Muscle layer of colon (tissue), 2 donors: ENCODE measurements at regions not wholly inside any gene's neighbourhood (a gene's known extent, or its start where the extent isn't known, plus 50 kb on each side); places are given as distances from the start of the nearest gene placed in this dataset.

ENCODE experiments used
- H3K27ac ChIP-seq: one replicate; pipeline ENCODE4 v1.7.0; 2013; ENCODE audit warnings: low read depth, mild to moderate bottlenecking, low read length, moderate library complexity
- H3K27me3 ChIP-seq, 2 donors: one replicate each; pipeline ENCODE4 v1.7.0; 2013; ENCODE audit warnings: low read length in 2 of 2, mild to moderate bottlenecking in 2 of 2; ENCODE audit not compliant: insufficient read depth in 2 of 2, control insufficient read depth in 1 of 2
- H3K36me3 ChIP-seq: one replicate; pipeline ENCODE4 v1.7.0; 2013; ENCODE audit warnings: mild to moderate bottlenecking, low read length; ENCODE audit not compliant: insufficient read depth
- H3K4me1 ChIP-seq: one replicate; pipeline ENCODE4 v1.7.0; 2013; ENCODE audit warnings: mild to moderate bottlenecking, low read length; ENCODE audit not compliant: insufficient read depth
- H3K4me3 ChIP-seq, 2 donors: one replicate each; pipeline ENCODE4 v1.7.0; 2013; ENCODE audit warnings: low read length in 2 of 2, low read depth in 1 of 2, mild to moderate bottlenecking in 1 of 2, moderate library complexity in 1 of 2
- H3K9ac ChIP-seq: one replicate; pipeline ENCODE4 v1.7.0; 2013; ENCODE audit warnings: low read length
- H3K9me3 ChIP-seq: one replicate; pipeline ENCODE4 v1.7.0; 2013; ENCODE audit warnings: mild to moderate bottlenecking, low read length
- donor health status: abdominal sarcoma.
- donor health status: Adenocarcinoma of cecum.

- H3K27me3 ChIP-seq = peaks cover 0 to 4% of the 10 kb centered on the region in 2 donors
Measured at GRCh38 chr20:24297993-24298392, 171.4 kb upstream of the SYNDIG1 start.

GRCh38 chr20:24296477-24297261 is 172.8 kb upstream of the SYNDIG1 start:
- H3K36me3 ChIP-seq = no peaks in the 10 kb centered on the region
- H3K4me1 ChIP-seq = no peaks in the 10 kb centered on the region

More at GRCh38 chr20:24297993-24298392, 171.4 kb upstream of the SYNDIG1 start:
- Histone ChIP-seq H3K4me1 (no peaks in the 10 kb centered on the region), H3K9ac (no peak overlapping the region), H3K9me3 (no peaks in the 10 kb centered on the region), H3K27ac (no peak overlapping the region), H3K4me3 (no peak overlapping the region), H3K36me3 (no peaks in the 10 kb centered on the region)

DNA sequence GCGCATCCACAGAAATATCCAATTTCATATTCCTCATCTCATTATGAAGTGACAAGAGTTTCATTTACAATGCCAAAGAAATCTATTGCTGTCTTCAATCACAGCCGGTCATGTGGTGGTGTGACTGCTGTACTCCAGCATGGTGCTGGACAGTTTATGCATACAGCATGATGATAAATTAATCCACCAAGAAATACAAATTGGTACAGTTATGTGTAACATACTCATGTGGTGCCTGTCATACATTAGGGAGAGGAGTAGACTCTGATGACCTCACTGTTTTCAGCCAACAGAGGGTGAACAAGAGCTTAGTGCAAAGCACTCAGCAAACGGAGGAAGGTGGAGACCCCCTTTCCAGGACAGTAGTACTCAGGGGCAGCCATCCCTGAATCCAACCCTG is 178.4 kb upstream of the SYNDIG1 start:
- Histone ChIP-seq H3K36me3 (no peaks in the 10 kb centered on the region), H3K9me3 (no peaks in the 10 kb centered on the region), H3K27ac (no peak overlapping the region), H3K4me1 (no peaks in the 10 kb centered on the region), H3K4me3 (no peak overlapping the region), H3K27me3 (no peaks in the 10 kb centered on the region), H3K9ac (no peak overlapping the region)

More at GRCh38 chr20:24296477-24297261, 172.8 kb upstream of the SYNDIG1 start:
- H3K27me3 ChIP-seq = peaks cover 0 to 3% of the 10 kb centered on the region in 2 donors
- H3K27ac ChIP-seq = no peak overlapping the region
- H3K4me3 ChIP-seq = no peak overlapping the region
- no peaks in the 10 kb centered on the region for H3K9me3 ChIP-seq
- H3K9ac ChIP-seq = no peak overlapping the region

GRCh38 chr20:24289737-24290481 is 179.5 kb upstream of the SYNDIG1 start:
- no peaks in the 10 kb centered on the region for H3K27me3 ChIP-seq
- H3K27ac ChIP-seq = no peak overlapping the region
- H3K36me3 ChIP-seq = no peaks in the 10 kb centered on the region
- H3K4me1 ChIP-seq = no peaks in the 10 kb centered on the region
- no peak overlapping the region for H3K4me3 ChIP-seq
- H3K9me3 ChIP-seq = no peaks in the 10 kb centered on the region
- H3K9ac ChIP-seq = no peak overlapping the region

DNA sequence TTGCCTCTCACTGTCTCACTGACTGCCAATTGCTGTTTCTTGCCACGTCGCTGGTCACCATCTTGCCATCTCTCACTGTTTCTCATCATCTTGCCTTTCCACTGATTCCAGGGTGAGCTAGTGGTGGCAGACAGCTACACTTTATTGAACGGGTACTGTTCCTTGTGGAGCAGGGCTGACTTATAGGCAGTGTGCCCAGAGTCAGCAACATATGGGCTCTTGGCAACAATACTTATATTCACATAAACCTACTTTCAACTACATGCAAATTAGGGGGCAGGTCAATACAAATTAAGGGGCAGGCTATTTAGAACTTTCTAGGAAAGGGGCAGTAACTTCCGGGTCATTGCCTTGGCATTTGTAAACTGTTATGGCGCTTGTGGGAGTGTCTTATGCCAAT is 186.2 kb upstream of the SYNDIG1 start:
- Histone ChIP-seq H3K4me1 (no peaks in the 10 kb centered on the region), H3K9ac (no peak overlapping the region), H3K36me3 (no peaks in the 10 kb centered on the region), H3K27ac (no peak overlapping the region), H3K4me3 (no peak overlapping the region), H3K27me3 (no peaks in the 10 kb centered on the region), H3K9me3 (no peaks in the 10 kb centered on the region)

DNA sequence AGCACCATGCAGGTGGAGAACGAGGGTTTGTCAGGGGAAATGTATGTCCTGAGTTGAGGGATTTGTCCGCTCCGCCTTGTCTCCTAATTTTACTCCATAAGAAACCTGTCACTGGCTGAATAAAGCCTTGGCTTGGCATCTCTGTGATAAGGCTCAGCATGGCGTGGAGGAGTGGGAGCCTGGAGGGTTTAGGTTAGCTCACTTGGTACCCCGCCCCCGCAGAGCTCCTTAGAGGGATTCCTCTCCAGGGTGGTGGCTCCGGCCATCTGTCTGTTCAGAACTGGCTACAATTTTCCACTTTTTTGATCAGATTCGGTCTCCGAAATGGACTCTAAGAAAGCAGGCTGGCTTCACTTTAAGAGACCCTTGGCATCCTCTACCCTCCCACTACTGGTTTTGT is 192.2 kb upstream of the SYNDIG1 start:
- Histone ChIP-seq H3K4me1 (no peaks in the 10 kb centered on the region), H3K9me3 (no peaks in the 10 kb centered on the region), H3K27ac (no peak overlapping the region), H3K36me3 (no peaks in the 10 kb centered on the region), H3K4me3 (no peak overlapping the region), H3K27me3 (no peaks in the 10 kb centered on the region), H3K9ac (no peak overlapping the region)

DNA sequence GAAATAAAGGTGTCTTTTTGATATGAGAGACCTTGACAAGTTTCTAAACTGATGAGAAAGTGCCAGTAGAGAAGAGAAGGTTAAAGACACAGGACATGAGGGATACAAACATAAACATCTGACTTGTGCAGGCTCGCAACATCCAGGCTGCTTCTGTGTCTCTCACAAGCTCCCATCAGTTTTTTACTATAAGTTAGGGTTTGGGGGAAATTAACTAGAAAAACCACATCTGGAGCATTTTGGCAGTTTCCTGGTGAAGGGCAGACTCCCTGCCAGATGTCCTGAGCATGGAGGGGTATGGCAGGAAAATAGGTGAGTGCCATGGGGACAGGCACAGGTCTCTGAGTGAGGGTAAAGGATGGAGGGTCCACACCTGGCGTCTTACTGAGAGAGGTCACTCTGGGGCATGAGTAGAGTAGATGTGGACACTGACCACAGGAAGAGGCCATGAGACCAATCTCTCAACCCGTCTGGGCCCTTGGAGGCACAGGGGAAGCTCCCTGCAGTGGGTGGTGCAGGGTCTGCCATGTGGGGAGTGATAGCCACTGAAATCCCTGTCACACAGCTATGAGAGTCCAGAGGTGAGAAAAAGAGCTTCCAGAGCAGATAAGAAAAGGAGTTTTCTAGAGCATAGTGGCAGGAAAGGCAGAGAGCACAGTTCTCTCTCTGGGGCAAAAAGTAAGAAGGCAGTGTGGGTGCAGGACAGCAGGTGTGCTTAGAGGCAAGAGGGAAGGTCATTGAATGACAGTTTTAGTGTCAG is 193.3 kb upstream of the SYNDIG1 start:
- no peaks in the 10 kb centered on the region for H3K9me3 ChIP-seq
- H3K27me3 ChIP-seq = no peaks in the 10 kb centered on the region
- no peaks in the 10 kb centered on the region for H3K4me1 ChIP-seq
- H3K4me3 ChIP-seq = no peak overlapping the region
- no peaks in the 10 kb centered on the region for H3K36me3 ChIP-seq
- no peak overlapping the region for H3K27ac ChIP-seq
- H3K9ac ChIP-seq = no peak overlapping the region

DNA sequence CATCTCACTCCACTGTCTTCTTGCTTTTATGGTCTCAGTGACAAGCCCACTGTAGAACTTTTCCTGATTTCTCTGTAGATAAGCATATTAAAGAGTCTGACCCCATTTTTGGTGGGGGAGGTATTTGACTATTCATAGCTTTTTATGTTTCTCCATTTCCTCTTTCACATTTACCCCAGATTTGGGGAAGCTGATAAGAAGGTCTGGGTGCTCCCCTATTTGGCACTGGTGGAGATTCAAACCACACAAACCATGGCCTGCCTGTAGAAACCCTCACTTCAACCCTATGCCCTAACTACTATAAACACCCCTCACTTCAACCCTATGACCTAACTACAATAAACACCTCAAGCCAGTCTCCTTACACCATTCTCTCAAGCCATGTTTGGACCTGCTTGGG is 196.2 kb upstream of the SYNDIG1 start:
- no peaks in the 10 kb centered on the region for H3K4me1 ChIP-seq
- no peak overlapping the region for H3K27ac ChIP-seq
- no peaks in the 10 kb centered on the region for H3K27me3 ChIP-seq
- H3K9ac ChIP-seq = no peak overlapping the region
- H3K4me3 ChIP-seq = no peak overlapping the region
- H3K9me3 ChIP-seq = no peaks in the 10 kb centered on the region
- H3K36me3 ChIP-seq = no peaks in the 10 kb centered on the region

GRCh38 chr20:24261351-24261750 is 208.1 kb upstream of the SYNDIG1 start:
- Histone ChIP-seq H3K4me1 (no peaks in the 10 kb centered on the region), H3K27ac (no peak overlapping the region), H3K36me3 (no peaks in the 10 kb centered on the region), H3K27me3 (no peaks in the 10 kb centered on the region), H3K9ac (no peak overlapping the region), H3K9me3 (no peaks in the 10 kb centered on the region), H3K4me3 (no peak overlapping the region)

- Histone ChIP-seq H3K9ac (no peak overlapping the region), H3K9me3 (no peaks in the 10 kb centered on the region), H3K4me1 (no peaks in the 10 kb centered on the region), H3K4me3 (no peak overlapping the region), H3K36me3 (no peaks in the 10 kb centered on the region), H3K27me3 (no peaks in the 10 kb centered on the region), H3K27ac (no peak overlapping the region)
Measured at GRCh38 chr20:24257171-24257570, 212.3 kb upstream of the SYNDIG1 start.

GRCh38 chr20:24256307-24256706 is 213.1 kb upstream of the SYNDIG1 start:
- H3K27ac ChIP-seq = no peak overlapping the region
- no peak overlapping the region for H3K4me3 ChIP-seq
- no peaks in the 10 kb centered on the region for H3K4me1 ChIP-seq
- H3K9me3 ChIP-seq = no peaks in the 10 kb centered on the region
- H3K9ac ChIP-seq = no peak overlapping the region
- H3K27me3 ChIP-seq = no peaks in the 10 kb centered on the region
- H3K36me3 ChIP-seq = no peaks in the 10 kb centered on the region
